Mesendoderm (in vitro differentiated cells): ENCODE measurements at regions not wholly inside any gene's neighbourhood (a gene's known extent, or its start where the extent isn't known, plus 50 kb on each side); places are given as distances from the start of the nearest gene placed in this dataset.

Experiments
- DNase-seq: peaks from one replicate; pipeline ENCODE4 v3.0.0; 2013
- H2AK5ac ChIP-seq: 2 replicates; pipeline ENCODE4 v1.6.1; 2013; ENCODE audit warnings: low read length, inconsistent platforms
- H2BK120ac ChIP-seq: 2 replicates; pipeline ENCODE4 v1.6.1; 2013; ENCODE audit warnings: low read depth, mild to moderate bottlenecking, low read length, moderate library complexity, mixed read lengths
- H2BK15ac ChIP-seq: replicated peaks from 2 replicates; pipeline ENCODE4 v1.6.1; 2013; ENCODE audit warnings: low read depth, mild to moderate bottlenecking, moderate library complexity
- H2BK5ac ChIP-seq: 2 replicates; pipeline ENCODE4 v1.6.1; 2013; ENCODE audit warnings: low read length, inconsistent platforms
- H3K18ac ChIP-seq: 2 replicates; pipeline ENCODE4 v1.6.1; 2013; ENCODE audit warnings: mild to moderate bottlenecking, low read length, mixed read lengths
- H3K23ac ChIP-seq: one replicate; pipeline ENCODE4 v1.6.1; 2013; ENCODE audit warnings: low read length
- H3K27ac ChIP-seq: 2 replicates; pipeline ENCODE4 v1.5.1; 2013; ENCODE audit warnings: low read depth, mild to moderate bottlenecking, inconsistent platforms, low read length, moderate library complexity
- H3K27me3 ChIP-seq: 2 replicates; pipeline ENCODE4 v1.6.1; 2013; ENCODE audit warnings: low read length, control low read depth, mild to moderate bottlenecking, inconsistent platforms; ENCODE audit not compliant: insufficient read depth, poor library complexity
- H3K36me3 ChIP-seq: 2 replicates; pipeline ENCODE4 v1.6.1; 2013; ENCODE audit warnings: low read length, inconsistent platforms; ENCODE audit not compliant: control insufficient read depth, insufficient read depth
- H3K4ac ChIP-seq: one replicate; pipeline ENCODE4 v1.6.1; 2013; ENCODE audit warnings: low read depth, mild to moderate bottlenecking, low read length, moderate library complexity
- H3K4me1 ChIP-seq: 2 replicates; pipeline ENCODE4 v1.6.1; 2013; ENCODE audit warnings: low read depth, low read length, inconsistent platforms; ENCODE audit not compliant: control insufficient read depth
- H3K4me2 ChIP-seq: 2 replicates; pipeline ENCODE4 v1.6.1; 2013; ENCODE audit warnings: low read length
- H3K4me3 ChIP-seq: 2 replicates; pipeline ENCODE4 v1.5.1; 2013; ENCODE audit warnings: mild to moderate bottlenecking, low read length
- H3K56ac ChIP-seq: one replicate; pipeline ENCODE4 v1.6.1; 2013; ENCODE audit warnings: low read length
- H3K79me1 ChIP-seq: 2 replicates; pipeline ENCODE4 v1.6.1; 2013; ENCODE audit warnings: low read length, inconsistent platforms
- H3K79me2 ChIP-seq: 2 replicates; pipeline ENCODE4 v1.6.1; 2013; ENCODE audit warnings: mild to moderate bottlenecking, low read length; ENCODE audit not compliant: control insufficient read depth, insufficient read depth
- H3K9ac ChIP-seq: 2 replicates; pipeline ENCODE4 v1.6.1; 2013; ENCODE audit warnings: low read length, inconsistent platforms
- H4K5ac ChIP-seq: one replicate; pipeline ENCODE4 v1.6.1; 2013; ENCODE audit warnings: low read length
- H4K8ac ChIP-seq: one replicate; pipeline ENCODE4 v1.6.1; 2013; ENCODE audit warnings: low read depth, mild to moderate bottlenecking, control low read depth, low read length, moderate library complexity
- WGBS: extraction: QIAGEN DNeasy Blood & Tissue Kit; methylation state at CpG from one replicate; pipeline ENCODE4 v1.1.7; 2013; ENCODE audit warnings: low lambda C conversion rate, missing lambda C conversion rate; ENCODE audit not compliant: insufficient coverage; ENCODE audit errors: extremely low coverage; 5-methylcytosine and 5-hydroxymethylcytosine counted together

GRCh38 chr13:47277774-47278173 is 380.9 kb upstream of the HTR2A start:
- Histone ChIP-seq H3K4me3 (no peak overlapping the region), H2BK5ac (no peak overlapping the region), H3K4me1 (no peaks in the 10 kb centered on the region), H3K27me3 (no peaks in the 10 kb centered on the region), H2AK5ac (no peak overlapping the region), H4K5ac (no peak overlapping the region), H3K56ac (no peak overlapping the region), H3K36me3 (no peaks in the 10 kb centered on the region), H2BK15ac (no peak overlapping the region), H3K79me1 (no peaks in the 10 kb centered on the region), H3K18ac (no peak overlapping the region), H3K23ac (no peak overlapping the region), H3K9ac (no peak overlapping the region), H4K8ac (no peak overlapping the region), H3K4ac (no peak overlapping the region), H3K4me2 (no peak overlapping the region), H2BK120ac (no peak overlapping the region), H3K79me2 (no peaks in the 10 kb centered on the region), H3K27ac (no peak overlapping the region)
- no CpG with 5 or more reads among the region's 1 CpG for WGBS
- DNase-seq: no peak

- no peak overlapping the region for H3K4ac ChIP-seq
- no peak overlapping the region for H2BK120ac ChIP-seq
- H3K27ac ChIP-seq: no peak overlapping the region
- H3K79me2 ChIP-seq: no peaks in the 10 kb centered on the region
- no peak overlapping the region for H4K5ac ChIP-seq
- no peaks in the 10 kb centered on the region for H3K36me3 ChIP-seq
- no peak overlapping the region for H4K8ac ChIP-seq
- no peaks in the 10 kb centered on the region for H3K27me3 ChIP-seq
- no peak overlapping the region for H2BK5ac ChIP-seq
- H3K4me2 ChIP-seq: no peak overlapping the region
- H2BK15ac ChIP-seq: no peak overlapping the region
- H3K9ac ChIP-seq: no peak overlapping the region
- no peak overlapping the region for H3K56ac ChIP-seq
- no peaks in the 10 kb centered on the region for H3K79me1 ChIP-seq
- H2AK5ac ChIP-seq: no peak overlapping the region
- no peak overlapping the region for H3K18ac ChIP-seq
- DNase-seq: no peak
- no peak overlapping the region for H3K23ac ChIP-seq
- H3K4me3 ChIP-seq: no peak overlapping the region
- H3K4me1 ChIP-seq: no peaks in the 10 kb centered on the region
- no CpG with 5 or more reads among the region's 2 CpGs for WGBS
Observed at GRCh38 chr13:47268270-47268669, 371.4 kb upstream of the HTR2A start.

DNA sequence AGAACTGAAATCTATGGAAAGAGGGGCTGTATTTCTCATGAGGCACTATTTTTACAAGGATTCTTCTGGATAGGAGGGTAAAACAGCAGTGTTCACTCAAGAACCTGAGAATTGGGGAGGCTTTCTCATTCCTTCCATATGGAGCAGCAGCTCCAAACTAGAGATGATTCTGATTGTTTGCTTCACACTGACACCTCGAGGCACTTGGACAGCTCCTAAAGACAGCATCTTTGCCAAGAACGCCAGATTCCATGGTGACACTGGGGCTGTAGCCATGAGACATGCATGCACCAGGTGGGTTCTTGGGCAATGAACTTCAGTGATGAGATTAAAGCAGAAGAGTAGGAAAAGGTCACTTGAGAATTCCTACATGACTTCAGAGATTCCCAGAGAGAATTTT is 361.5 kb upstream of the HTR2A start:
- no peak overlapping the region for H2BK15ac ChIP-seq
- no peaks in the 10 kb centered on the region for H3K79me1 ChIP-seq
- H3K23ac ChIP-seq: no peak overlapping the region
- no peak overlapping the region for H3K4me2 ChIP-seq
- H3K36me3 ChIP-seq: no peaks in the 10 kb centered on the region
- no peak overlapping the region for H3K4me3 ChIP-seq
- H3K4me1 ChIP-seq: no peaks in the 10 kb centered on the region
- H3K27ac ChIP-seq: no peak overlapping the region
- H3K9ac ChIP-seq: no peak overlapping the region
- H2BK5ac ChIP-seq: no peak overlapping the region
- no peak for DNase-seq
- no peak overlapping the region for H3K56ac ChIP-seq
- WGBS: no CpG with 5 or more reads among the region's 2 CpGs
- no peak overlapping the region for H3K18ac ChIP-seq
- H4K8ac ChIP-seq: no peak overlapping the region
- H3K27me3 ChIP-seq: no peaks in the 10 kb centered on the region
- H2BK120ac ChIP-seq: no peak overlapping the region
- H4K5ac ChIP-seq: no peak overlapping the region
- H3K79me2 ChIP-seq: no peaks in the 10 kb centered on the region
- no peak overlapping the region for H2AK5ac ChIP-seq
- no peak overlapping the region for H3K4ac ChIP-seq

- H3K79me1 ChIP-seq: no peaks in the 10 kb centered on the region
- H3K4me2 ChIP-seq: no peak overlapping the region
- H4K8ac ChIP-seq: no peak overlapping the region
- no peak overlapping the region for H3K27ac ChIP-seq
- no peak overlapping the region for H2BK5ac ChIP-seq
- no peaks in the 10 kb centered on the region for H3K79me2 ChIP-seq
- WGBS: no CpG with 5 or more reads among the region's 1 CpG
- no peaks in the 10 kb centered on the region for H3K4me1 ChIP-seq
- no peak overlapping the region for H2AK5ac ChIP-seq
- no peak overlapping the region for H4K5ac ChIP-seq
- H2BK15ac ChIP-seq: no peak overlapping the region
- H3K23ac ChIP-seq: no peak overlapping the region
- no peak overlapping the region for H3K9ac ChIP-seq
- H2BK120ac ChIP-seq: no peak overlapping the region
- no peak overlapping the region for H3K4me3 ChIP-seq
- H3K4ac ChIP-seq: no peak overlapping the region
- DNase-seq: no peak
- no peaks in the 10 kb centered on the region for H3K27me3 ChIP-seq
- H3K56ac ChIP-seq: no peak overlapping the region
- H3K18ac ChIP-seq: no peak overlapping the region
- H3K36me3 ChIP-seq: no peaks in the 10 kb centered on the region
Observed at GRCh38 chr13:47256618-47257017, 359.8 kb upstream of the HTR2A start.

DNA sequence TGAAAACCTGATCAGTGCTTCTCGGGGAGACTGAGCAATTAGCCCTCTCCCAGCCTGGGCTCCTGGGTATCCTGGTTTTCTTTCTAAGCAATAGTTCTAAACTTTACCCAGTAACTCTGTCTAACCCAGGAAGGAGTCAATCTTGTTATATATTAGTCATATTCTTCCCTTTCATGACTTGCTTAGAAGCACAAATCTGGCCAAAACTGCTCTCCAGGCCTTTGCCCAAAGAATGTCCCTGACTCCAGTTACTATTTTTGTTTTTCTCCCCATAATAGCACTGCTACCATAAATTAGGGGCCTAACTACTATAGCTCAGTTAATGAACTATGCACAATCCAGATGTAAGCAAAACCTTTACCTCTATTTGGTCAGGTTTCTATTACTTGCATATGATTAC is 355.8 kb upstream of the HTR2A start:
- H3K27ac ChIP-seq: no peak overlapping the region
- no peak overlapping the region for H3K4me3 ChIP-seq
- H2BK15ac ChIP-seq: no peak overlapping the region
- H3K9ac ChIP-seq: no peak overlapping the region
- H3K36me3 ChIP-seq: no peaks in the 10 kb centered on the region
- H4K8ac ChIP-seq: no peak overlapping the region
- no peak overlapping the region for H3K56ac ChIP-seq
- no peaks in the 10 kb centered on the region for H3K79me2 ChIP-seq
- H3K79me1 ChIP-seq: no peaks in the 10 kb centered on the region
- H3K18ac ChIP-seq: no peak overlapping the region
- no peak overlapping the region for H3K4me2 ChIP-seq
- H3K23ac ChIP-seq: no peak overlapping the region
- WGBS: no CpG with 5 or more reads among the region's 1 CpG
- H3K4ac ChIP-seq: no peak overlapping the region
- DNase-seq: no peak
- no peak overlapping the region for H4K5ac ChIP-seq
- H3K4me1 ChIP-seq: no peaks in the 10 kb centered on the region
- no peak overlapping the region for H2BK5ac ChIP-seq
- no peaks in the 10 kb centered on the region for H3K27me3 ChIP-seq
- no peak overlapping the region for H2BK120ac ChIP-seq
- no peak overlapping the region for H2AK5ac ChIP-seq

DNA sequence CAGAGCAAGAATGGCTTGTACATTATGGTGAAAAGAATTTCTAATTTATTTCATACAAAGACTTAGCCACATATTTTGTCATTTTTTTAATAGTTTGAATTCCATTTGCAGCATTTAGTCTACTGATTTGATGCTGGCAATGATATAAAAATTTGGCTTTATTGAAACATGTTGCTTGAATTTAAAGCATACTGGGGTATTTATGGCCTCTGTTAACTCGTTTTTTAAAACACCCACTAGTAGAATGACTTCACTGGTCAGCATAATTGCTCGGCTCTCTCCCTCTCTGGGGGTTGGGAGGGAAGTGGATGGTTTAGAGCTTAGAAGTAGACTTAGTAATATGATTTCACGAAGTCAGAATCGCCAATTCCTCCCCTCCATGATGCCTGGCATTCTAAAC is 354.9 kb upstream of the HTR2A start:
- no peaks in the 10 kb centered on the region for H3K36me3 ChIP-seq
- H4K8ac ChIP-seq: no peak overlapping the region
- H3K18ac ChIP-seq: no peak overlapping the region
- no peak overlapping the region for H3K9ac ChIP-seq
- H2BK120ac ChIP-seq: no peak overlapping the region
- no peak overlapping the region for H2BK5ac ChIP-seq
- DNase-seq: no peak
- no peak overlapping the region for H3K23ac ChIP-seq
- H4K5ac ChIP-seq: no peak overlapping the region
- H3K79me1 ChIP-seq: no peaks in the 10 kb centered on the region
- H3K4ac ChIP-seq: no peak overlapping the region
- no peaks in the 10 kb centered on the region for H3K27me3 ChIP-seq
- no peak overlapping the region for H3K27ac ChIP-seq
- no peak overlapping the region for H3K4me2 ChIP-seq
- WGBS: no CpG with 5 or more reads among the region's 4 CpGs
- no peak overlapping the region for H3K4me3 ChIP-seq
- H3K4me1 ChIP-seq: no peaks in the 10 kb centered on the region
- H3K56ac ChIP-seq: no peak overlapping the region
- H3K79me2 ChIP-seq: no peaks in the 10 kb centered on the region
- H2BK15ac ChIP-seq: no peak overlapping the region
- no peak overlapping the region for H2AK5ac ChIP-seq
